ENCODE measurements at regions not wholly inside any gene's neighbourhood (a gene's known extent, or its start where the extent isn't known, plus 50 kb on each side); places are given as distances from the start of the nearest gene placed in this dataset.

DNA sequence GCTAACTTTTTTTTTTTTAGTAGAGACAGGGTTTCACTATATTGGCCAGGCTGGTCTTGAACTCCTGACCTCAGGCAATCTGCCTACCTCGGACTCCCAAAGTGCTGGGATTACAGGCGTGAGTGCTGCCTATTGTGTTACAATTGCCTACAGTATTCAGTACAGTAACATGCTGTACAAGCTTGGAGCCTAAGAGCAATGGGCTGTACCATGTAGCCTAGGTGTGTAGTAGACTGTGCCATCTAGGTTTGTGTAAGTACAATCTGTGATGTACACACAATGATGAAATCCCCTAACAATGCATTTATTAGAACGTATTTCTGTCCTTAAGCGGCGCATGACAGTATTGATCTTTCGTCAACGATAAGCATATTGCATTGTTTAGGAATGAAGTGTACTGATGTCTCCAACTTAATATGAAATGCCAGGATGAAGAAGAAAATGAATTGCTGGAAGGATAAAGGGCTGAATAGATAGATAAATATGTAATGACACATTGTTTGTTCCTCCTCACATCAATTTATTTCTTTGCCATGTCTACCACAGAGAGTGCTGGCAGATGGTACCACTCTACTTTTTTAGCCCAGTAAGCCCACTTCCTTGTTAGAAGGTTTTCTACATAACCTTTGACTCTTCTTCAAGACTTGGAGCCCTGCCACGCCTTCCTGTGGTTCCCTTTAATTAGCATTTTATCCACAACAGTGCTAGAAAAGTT, 467.5 kb downstream of the VRK1 start:
- intact Hi-C loops (cut with micrococcal nuclease) = no loop called here
- no peak overlapping the region for H3K27ac ChIP-seq (ENCODE audit: low read length)
- peaks cover 0 to 5% of the 10 kb centered on the region in 2 donors for H3K27me3 Mint-ChIP-seq (ENCODE audit: low read depth in 2 of 2)

DNA sequence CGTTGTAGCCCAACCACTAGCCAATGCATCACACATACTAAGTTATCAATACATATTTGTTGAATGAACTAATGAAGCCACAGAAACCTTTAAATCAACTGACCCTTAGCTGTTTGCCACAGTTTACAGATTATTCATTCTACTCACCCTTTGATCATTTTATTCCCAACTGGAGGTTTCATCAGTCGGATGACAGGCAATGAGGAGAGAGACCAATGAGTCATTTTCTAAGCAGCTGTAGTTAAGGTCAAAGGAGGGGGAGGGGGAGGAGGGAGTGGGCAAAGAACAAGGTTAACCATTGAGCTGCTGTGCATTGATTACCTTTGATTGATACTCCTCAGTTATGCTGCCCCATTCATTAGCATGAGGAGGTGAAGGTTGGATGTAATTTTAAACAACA, 469.5 kb downstream of the VRK1 start:
- TF ChIP-seq, protein P1, sequence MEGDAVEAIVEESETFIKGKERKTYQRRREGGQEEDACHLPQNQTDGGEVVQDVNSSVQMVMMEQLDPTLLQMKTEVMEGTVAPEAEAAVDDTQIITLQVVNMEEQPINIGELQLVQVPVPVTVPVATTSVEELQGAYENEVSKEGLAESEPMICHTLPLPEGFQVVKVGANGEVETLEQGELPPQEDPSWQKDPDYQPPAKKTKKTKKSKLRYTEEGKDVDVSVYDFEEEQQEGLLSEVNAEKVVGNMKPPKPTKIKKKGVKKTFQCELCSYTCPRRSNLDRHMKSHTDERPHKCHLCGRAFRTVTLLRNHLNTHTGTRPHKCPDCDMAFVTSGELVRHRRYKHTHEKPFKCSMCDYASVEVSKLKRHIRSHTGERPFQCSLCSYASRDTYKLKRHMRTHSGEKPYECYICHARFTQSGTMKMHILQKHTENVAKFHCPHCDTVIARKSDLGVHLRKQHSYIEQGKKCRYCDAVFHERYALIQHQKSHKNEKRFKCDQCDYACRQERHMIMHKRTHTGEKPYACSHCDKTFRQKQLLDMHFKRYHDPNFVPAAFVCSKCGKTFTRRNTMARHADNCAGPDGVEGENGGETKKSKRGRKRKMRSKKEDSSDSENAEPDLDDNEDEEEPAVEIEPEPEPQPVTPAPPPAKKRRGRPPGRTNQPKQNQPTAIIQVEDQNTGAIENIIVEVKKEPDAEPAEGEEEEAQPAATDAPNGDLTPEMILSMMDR (IDR thresholded peaks at IDR 0.05) = no peak
- Histone ChIP-seq H3K4me3 (ENCODE audit: low read length) (no peak overlapping the region), H3K36me3 (ENCODE audit: control insufficient read depth, insufficient read depth, low read length) (no peaks in the 10 kb centered on the region), H3K9me3 (ENCODE audit: control insufficient read depth, insufficient read depth, low read length) (no peaks in the 10 kb centered on the region), H3K27me3 (ENCODE audit: control insufficient read depth, insufficient read depth, low read length) (no peaks in the 10 kb centered on the region), H3K4me1 (ENCODE audit: control insufficient read depth, insufficient read depth, low read length) (no peaks in the 10 kb centered on the region), H3K27ac (ENCODE audit: low read length) (no peak overlapping the region)
- Mint-ChIP-seq H3K36me3 (peaks cover 5% of the 10 kb centered on the region), H3K4me1 (no peaks in the 10 kb centered on the region), H3K9me3 (peaks cover 0 to 3% of the 10 kb centered on the region in 2 donors), H3K27me3 (ENCODE audit: low read depth in 2 of 2) (peaks cover 0 to 6% of the 10 kb centered on the region in 2 donors), H3K27ac (no peak overlapping the region), H3K4me3 (no peak overlapping the region)
- intact Hi-C loops (cut with micrococcal nuclease) = no loop called here
- DNase-seq (no peak), ATAC-seq (no peak)
- WGBS (ENCODE audit: insufficient coverage) = 97% methylated on average over 2 of the region's 2 CpGs

More for the DNA sequence above, 467.5 kb downstream of the VRK1 start:
- H3K36me3 Mint-ChIP-seq = peaks cover 6% of the 10 kb centered on the region
- no peak overlapping the region for H3K4me3 Mint-ChIP-seq
- H3K36me3 ChIP-seq (ENCODE audit: control insufficient read depth, insufficient read depth, low read length) = no peaks in the 10 kb centered on the region
- TF ChIP-seq, protein P1 (IDR thresholded peaks at IDR 0.05) = no peak
- H3K4me1 Mint-ChIP-seq = no peaks in the 10 kb centered on the region
- ATAC-seq (peak in 1 of 3 donors; percentile 30), DNase-seq (no peak)
- H3K4me3 ChIP-seq (ENCODE audit: low read length) = no peak overlapping the region
- H3K4me1 ChIP-seq (ENCODE audit: control insufficient read depth, insufficient read depth, low read length) = no peaks in the 10 kb centered on the region
- H3K9me3 ChIP-seq (ENCODE audit: control insufficient read depth, insufficient read depth, low read length) = no peaks in the 10 kb centered on the region
- H3K27me3 ChIP-seq (ENCODE audit: control insufficient read depth, insufficient read depth, low read length) = no peaks in the 10 kb centered on the region
- 96% methylated on average over 8 of the region's 8 CpGs for WGBS (ENCODE audit: insufficient coverage)
- peaks cover 0 to 3% of the 10 kb centered on the region in 2 donors for H3K9me3 Mint-ChIP-seq
- H3K27ac Mint-ChIP-seq = no peak overlapping the region

DNA sequence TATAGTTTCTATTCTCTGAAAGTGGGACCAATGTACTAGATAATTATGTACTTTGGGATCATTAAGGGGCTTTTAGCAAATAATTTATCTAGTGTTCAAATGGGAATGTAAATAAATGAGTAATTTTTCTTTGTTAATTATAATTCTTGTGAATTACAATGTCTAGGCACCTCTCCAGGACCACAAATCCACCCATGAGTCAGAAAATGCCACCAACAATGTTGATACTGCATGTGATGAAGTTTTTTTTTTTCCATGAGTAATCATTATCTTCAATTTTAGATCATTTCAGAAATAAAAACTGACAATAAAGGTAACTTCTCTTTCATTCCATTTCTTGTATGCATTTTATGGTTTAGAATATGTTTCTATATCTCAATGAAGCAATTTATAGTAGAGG, 470.3 kb downstream of the VRK1 start:
- H3K27me3 ChIP-seq (ENCODE audit: control insufficient read depth, insufficient read depth, low read length) = no peaks in the 10 kb centered on the region
- TF ChIP-seq, protein P1 (IDR thresholded peaks at IDR 0.05) = no peak
- Mint-ChIP-seq H3K4me1 (no peaks in the 10 kb centered on the region), H3K9me3 (no peaks in the 10 kb centered on the region), H3K4me3 (no peak overlapping the region), H3K36me3 (no peaks in the 10 kb centered on the region), H3K27me3 (ENCODE audit: low read depth in 2 of 2) (peaks cover 0 to 6% of the 10 kb centered on the region in 2 donors), H3K27ac (no peak overlapping the region)
- no peak overlapping the region for H3K4me3 ChIP-seq (ENCODE audit: low read length)
- DNase-seq (no peak), ATAC-seq (no peak)
- intact Hi-C loops (cut with micrococcal nuclease) = no loop called here
- H3K27ac ChIP-seq (ENCODE audit: low read length) = no peak overlapping the region
- no peaks in the 10 kb centered on the region for H3K4me1 ChIP-seq (ENCODE audit: control insufficient read depth, insufficient read depth, low read length)
- H3K36me3 ChIP-seq (ENCODE audit: control insufficient read depth, insufficient read depth, low read length) = no peaks in the 10 kb centered on the region
- no peaks in the 10 kb centered on the region for H3K9me3 ChIP-seq (ENCODE audit: control insufficient read depth, insufficient read depth, low read length)

DNA sequence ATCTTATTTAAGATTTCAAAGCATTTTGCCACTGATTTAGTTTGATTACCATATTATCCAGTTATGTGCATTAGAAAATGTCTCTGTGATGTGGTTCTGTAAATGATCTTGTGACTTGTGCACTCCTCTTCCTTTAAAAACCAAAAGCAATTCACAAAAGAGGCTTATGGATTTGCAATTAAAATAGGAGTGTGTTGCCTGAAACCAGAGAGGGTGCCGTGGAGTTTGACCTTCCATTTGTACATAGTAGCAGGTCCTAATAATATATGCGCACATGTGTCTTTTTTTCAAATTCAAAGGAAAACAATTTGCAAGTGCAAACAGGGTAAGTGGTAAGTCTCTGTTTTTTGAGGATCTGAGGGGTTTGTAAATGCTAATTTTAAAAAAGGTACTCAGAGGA, 470.9 kb downstream of the VRK1 start:
- Histone ChIP-seq H3K36me3 (ENCODE audit: control insufficient read depth, insufficient read depth, low read length) (no peaks in the 10 kb centered on the region), H3K9me3 (ENCODE audit: control insufficient read depth, insufficient read depth, low read length) (no peaks in the 10 kb centered on the region), H3K27me3 (ENCODE audit: control insufficient read depth, insufficient read depth, low read length) (no peaks in the 10 kb centered on the region), H3K4me3 (ENCODE audit: low read length) (no peak overlapping the region), H3K27ac (ENCODE audit: low read length) (no peak overlapping the region), H3K4me1 (ENCODE audit: control insufficient read depth, insufficient read depth, low read length) (no peaks in the 10 kb centered on the region)
- intact Hi-C loops (cut with micrococcal nuclease) = no loop called here
- H3K9me3 Mint-ChIP-seq = no peaks in the 10 kb centered on the region
- no peaks in the 10 kb centered on the region for H3K4me1 Mint-ChIP-seq
- DNase-seq (no peak), ATAC-seq (no peak)
- H3K27me3 Mint-ChIP-seq (ENCODE audit: low read depth in 2 of 2) = peaks cover 0 to 8% of the 10 kb centered on the region in 2 donors
- TF ChIP-seq, protein P1 (IDR thresholded peaks at IDR 0.05) = no peak
- WGBS (ENCODE audit: insufficient coverage) = 93% methylated on average over 2 of the region's 2 CpGs
- no peak overlapping the region for H3K4me3 Mint-ChIP-seq
- no peak overlapping the region for H3K27ac Mint-ChIP-seq
- no peaks in the 10 kb centered on the region for H3K36me3 Mint-ChIP-seq
